ENCODE measurements at regions not wholly inside any gene's neighbourhood (a gene's known extent, or its start where the extent isn't known, plus 50 kb on each side); places are given as distances from the start of the nearest gene placed in this dataset.

DNA sequence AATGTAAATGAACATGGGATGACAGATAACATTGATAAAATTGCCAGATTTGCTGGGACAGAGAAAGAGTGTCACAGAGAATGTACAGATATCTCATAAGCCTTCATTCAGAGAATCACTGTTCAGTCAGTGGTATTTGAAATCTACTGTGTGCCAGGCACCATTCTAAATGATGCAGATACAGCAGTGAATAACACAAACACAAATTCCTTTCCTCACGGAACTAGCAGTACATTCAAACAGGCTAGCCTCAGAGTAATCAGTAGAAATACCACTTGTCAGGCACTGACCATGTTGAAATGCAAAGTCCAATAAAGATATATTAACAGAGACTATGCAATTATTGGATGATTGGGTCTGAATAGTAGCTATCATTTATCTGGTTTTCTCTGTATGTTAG, 211.0 kb downstream of the RDH14 start:
- TF ChIP-seq NRF1 (conservative IDR thresholded peaks at IDR 0.05; ENCODE audit: low read depth, low read length) (no peak), HDAC6 (IDR thresholded peaks at IDR 0.05; ENCODE audit: unreplicated experiment) (no peak)
- TF ChIP-seq, protein P1, sequence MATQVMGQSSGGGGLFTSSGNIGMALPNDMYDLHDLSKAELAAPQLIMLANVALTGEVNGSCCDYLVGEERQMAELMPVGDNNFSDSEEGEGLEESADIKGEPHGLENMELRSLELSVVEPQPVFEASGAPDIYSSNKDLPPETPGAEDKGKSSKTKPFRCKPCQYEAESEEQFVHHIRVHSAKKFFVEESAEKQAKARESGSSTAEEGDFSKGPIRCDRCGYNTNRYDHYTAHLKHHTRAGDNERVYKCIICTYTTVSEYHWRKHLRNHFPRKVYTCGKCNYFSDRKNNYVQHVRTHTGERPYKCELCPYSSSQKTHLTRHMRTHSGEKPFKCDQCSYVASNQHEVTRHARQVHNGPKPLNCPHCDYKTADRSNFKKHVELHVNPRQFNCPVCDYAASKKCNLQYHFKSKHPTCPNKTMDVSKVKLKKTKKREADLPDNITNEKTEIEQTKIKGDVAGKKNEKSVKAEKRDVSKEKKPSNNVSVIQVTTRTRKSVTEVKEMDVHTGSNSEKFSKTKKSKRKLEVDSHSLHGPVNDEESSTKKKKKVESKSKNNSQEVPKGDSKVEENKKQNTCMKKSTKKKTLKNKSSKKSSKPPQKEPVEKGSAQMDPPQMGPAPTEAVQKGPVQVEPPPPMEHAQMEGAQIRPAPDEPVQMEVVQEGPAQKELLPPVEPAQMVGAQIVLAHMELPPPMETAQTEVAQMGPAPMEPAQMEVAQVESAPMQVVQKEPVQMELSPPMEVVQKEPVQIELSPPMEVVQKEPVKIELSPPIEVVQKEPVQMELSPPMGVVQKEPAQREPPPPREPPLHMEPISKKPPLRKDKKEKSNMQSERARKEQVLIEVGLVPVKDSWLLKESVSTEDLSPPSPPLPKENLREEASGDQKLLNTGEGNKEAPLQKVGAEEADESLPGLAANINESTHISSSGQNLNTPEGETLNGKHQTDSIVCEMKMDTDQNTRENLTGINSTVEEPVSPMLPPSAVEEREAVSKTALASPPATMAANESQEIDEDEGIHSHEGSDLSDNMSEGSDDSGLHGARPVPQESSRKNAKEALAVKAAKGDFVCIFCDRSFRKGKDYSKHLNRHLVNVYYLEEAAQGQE (IDR thresholded peaks at IDR 0.05; ENCODE audit: low read depth, low read length) = no peak
